IMR-90 (cell line): ENCODE measurements at regions not wholly inside any gene's neighbourhood (a gene's known extent, or its start where the extent isn't known, plus 50 kb on each side); places are given as distances from the start of the nearest gene placed in this dataset.

ENCODE experiments used
- ATAC-seq: fragments of 200-7000 bp; cut with Tn5 transposase; 2 replicates; pipeline ENCODE4 v1.9.1; 2020; ENCODE audit warnings: low read depth, mild to moderate bottlenecking, moderate library complexity
- BruUV-seq: library from RNA; stranded (reverse); fragments of 400-500 nt; replicated peaks from 2 replicates; lab custom pipeline; 2021; lab: Mats Ljungman, UMichigan
- CTCF ChIA-PET: fragments of 300-600 bp; formaldehyde crosslinking; extraction: SDS; loops from one replicate; lab custom pipeline; 2021; ENCODE audit warnings: antibody characterized with exemption; lab: Yijun Ruan, JAX
- POLR2A ChIA-PET: fragments of 300-600 bp; sonication (Branson Sonifier 250); formaldehyde crosslinking; loops from one replicate; lab custom pipeline; 2022; ENCODE audit warnings: antibody characterized with exemption; ENCODE audit not compliant: unreplicated experiment; lab: Charles Lee
- DNase-seq: peaks from one replicate; pipeline ENCODE4 v3.0.0; 2013
- H2AFZ ChIP-seq: replicated peaks from 2 replicates; pipeline ENCODE3; 2013; ENCODE audit warnings: low read length, mild to moderate bottlenecking; ENCODE audit not compliant: poor library complexity
- H2AK5ac ChIP-seq: 2 replicates; pipeline ENCODE4 v1.6.1; 2013; ENCODE audit warnings: low read depth, low read length, inconsistent platforms
- H2AK9ac ChIP-seq: replicated peaks from 2 replicates; pipeline ENCODE3; 2013; ENCODE audit warnings: mild to moderate bottlenecking, low read depth, low read length, moderate library complexity; ENCODE audit not compliant: poor library complexity
- H2BK120ac ChIP-seq: 2 replicates; pipeline ENCODE4 v1.6.1; 2013; ENCODE audit warnings: low read depth, low read length, inconsistent platforms
- H2BK15ac ChIP-seq: 3 replicates; pipeline ENCODE4 v1.6.1; 2013; ENCODE audit warnings: low read depth, low read length, inconsistent platforms
- H2BK20ac ChIP-seq: 2 replicates; pipeline ENCODE4 v1.6.1; 2013; ENCODE audit warnings: low read depth, mild to moderate bottlenecking, inconsistent platforms, low read length, moderate library complexity
- H2BK5ac ChIP-seq: 2 replicates; pipeline ENCODE4 v1.6.1; 2013; ENCODE audit warnings: mild to moderate bottlenecking, low read depth, low read length, inconsistent platforms; ENCODE audit not compliant: poor library complexity, severe bottlenecking
- H3K14ac ChIP-seq: replicated peaks from 2 replicates; pipeline ENCODE4 v1.6.1; 2013; ENCODE audit warnings: low read depth, low read length, inconsistent platforms
- H3K18ac ChIP-seq: 2 replicates; pipeline ENCODE4 v1.6.1; 2013; ENCODE audit warnings: low read depth, low read length, control low read depth
- H3K23ac ChIP-seq: 2 replicates; pipeline ENCODE4 v1.6.1; 2013; ENCODE audit warnings: low read depth, low read length, inconsistent platforms
- H3K27ac ChIP-seq: 2 replicates; pipeline ENCODE4 v1.5.1; 2013; ENCODE audit warnings: mild to moderate bottlenecking, control low read depth, low read length; ENCODE audit not compliant: insufficient read depth
- H3K27me3 ChIP-seq: 2 replicates; pipeline ENCODE4 v1.6.1; 2013; ENCODE audit warnings: low read length; ENCODE audit not compliant: control insufficient read depth, insufficient read depth
- H3K36me3 ChIP-seq: 2 replicates; pipeline ENCODE4 v1.6.1; 2013; ENCODE audit warnings: low read length, mixed read lengths; ENCODE audit not compliant: control insufficient read depth, insufficient read depth
- H3K4ac ChIP-seq: 2 replicates; pipeline ENCODE4 v1.6.1; 2013; ENCODE audit warnings: low read depth, low read length, inconsistent platforms
- H3K4me1 ChIP-seq: 2 replicates; pipeline ENCODE4 v1.6.1; 2013; ENCODE audit warnings: low read length, mixed read lengths; ENCODE audit not compliant: control insufficient read depth, insufficient read depth
- H3K4me2 ChIP-seq: 2 replicates; pipeline ENCODE4 v1.6.1; 2013; ENCODE audit warnings: low read depth, mild to moderate bottlenecking, control low read depth, low read length, moderate library complexity
- H3K4me3 ChIP-seq: 2 replicates; pipeline ENCODE4 v1.5.1; 2013; ENCODE audit warnings: low read depth, mild to moderate bottlenecking, control low read depth, low read length, moderate library complexity; ENCODE audit not compliant: insufficient read depth
- H3K56ac ChIP-seq: 2 replicates; pipeline ENCODE4 v1.6.1; 2013; ENCODE audit warnings: low read length, inconsistent platforms; ENCODE audit not compliant: insufficient read depth; ENCODE audit errors: extremely low read depth
- H3K79me1 ChIP-seq, 2 experiments: 2 replicates each; pipeline ENCODE4 v1.6.1; 2013; ENCODE audit warnings: low read length in 2 of 2, inconsistent platforms in 1 of 2, low read depth in 1 of 2
- H3K9ac ChIP-seq: 2 replicates; pipeline ENCODE4 v1.6.1; 2013; ENCODE audit warnings: low read depth, low read length, control low read depth
- H3K9me1 ChIP-seq: 2 replicates; pipeline ENCODE4 v1.6.1; 2013; ENCODE audit warnings: low read length, inconsistent platforms; ENCODE audit not compliant: insufficient read depth
- H3K9me3 ChIP-seq: 2 replicates; pipeline ENCODE4 v1.6.1; 2013; ENCODE audit warnings: low read length; ENCODE audit not compliant: control insufficient read depth, insufficient read depth
- H4K20me1 ChIP-seq: 2 replicates; pipeline ENCODE4 v1.6.1; 2013; ENCODE audit warnings: low read length, inconsistent platforms; ENCODE audit not compliant: insufficient read depth
- H4K5ac ChIP-seq: 2 replicates; pipeline ENCODE4 v1.6.1; 2013; ENCODE audit warnings: mild to moderate bottlenecking, low read depth, low read length, control low read depth
- H4K8ac ChIP-seq, 2 experiments: 2 replicates each; pipeline ENCODE4 v1.6.1; 2013; ENCODE audit warnings: low read depth in 2 of 2, low read length in 2 of 2, control low read depth in 1 of 2, inconsistent platforms in 1 of 2
- H4K91ac ChIP-seq: 2 replicates; pipeline ENCODE4 v1.6.1; 2013; ENCODE audit warnings: low read depth, low read length, inconsistent platforms; ENCODE audit not compliant: insufficient read depth
- NFE2L2 ChIP-seq: fragments of 150-350 bp; IDR thresholded peaks from 2 replicates; pipeline ENCODE4 v1.6.1; 2016; ENCODE audit warnings: low read depth, mild to moderate bottlenecking, low read length
- RFX5 ChIP-seq: IDR thresholded peaks from 2 replicates; pipeline ENCODE4 v1.8.0; 2012; ENCODE audit warnings: low read depth, mild to moderate bottlenecking, low read length, moderate library complexity
- WGBS, 2 experiments: methylation state at CpG; one replicate each; pipeline versions ENCODE4 v1.1.5 to v1.1.7; 2013; ENCODE audit warnings: missing lambda C conversion rate in 2 of 2; ENCODE audit not compliant: insufficient read length in 1 of 2; ENCODE audit errors: extremely low coverage in 2 of 2; 5-methylcytosine and 5-hydroxymethylcytosine counted together
- dilution Hi-C: fragments of 300-500 bp; cut with HindIII; formaldehyde crosslinking; loops from one replicate; pipeline ENCODE4 v1.14.3; 2018; ENCODE audit warnings: low sequenced_read_pairs; ENCODE audit not compliant: unreplicated experiment
- in situ Hi-C: fragments of 300-500 bp; cut with MboI; formaldehyde crosslinking; loops from 3 replicates; pipeline ENCODE4 v1.14.3; 2019; ENCODE audit warnings: low sequenced_read_pairs, inconsistent platforms, mixed read lengths
- intact Hi-C: fragments of 100-400 bp; cut with micrococcal nuclease; formaldehyde crosslinking; loops from 2 replicates; pipeline ENCODE4 v1.10.0; 2022
- TF ChIP-seq, protein P1 (sequence below): fragments of 150-350 bp; IDR thresholded peaks from 2 replicates; pipeline ENCODE4 v1.6.1; 2016; ENCODE audit warnings: low read depth, mild to moderate bottlenecking, low read length, moderate library complexity, borderline replicate concordance

DNA sequence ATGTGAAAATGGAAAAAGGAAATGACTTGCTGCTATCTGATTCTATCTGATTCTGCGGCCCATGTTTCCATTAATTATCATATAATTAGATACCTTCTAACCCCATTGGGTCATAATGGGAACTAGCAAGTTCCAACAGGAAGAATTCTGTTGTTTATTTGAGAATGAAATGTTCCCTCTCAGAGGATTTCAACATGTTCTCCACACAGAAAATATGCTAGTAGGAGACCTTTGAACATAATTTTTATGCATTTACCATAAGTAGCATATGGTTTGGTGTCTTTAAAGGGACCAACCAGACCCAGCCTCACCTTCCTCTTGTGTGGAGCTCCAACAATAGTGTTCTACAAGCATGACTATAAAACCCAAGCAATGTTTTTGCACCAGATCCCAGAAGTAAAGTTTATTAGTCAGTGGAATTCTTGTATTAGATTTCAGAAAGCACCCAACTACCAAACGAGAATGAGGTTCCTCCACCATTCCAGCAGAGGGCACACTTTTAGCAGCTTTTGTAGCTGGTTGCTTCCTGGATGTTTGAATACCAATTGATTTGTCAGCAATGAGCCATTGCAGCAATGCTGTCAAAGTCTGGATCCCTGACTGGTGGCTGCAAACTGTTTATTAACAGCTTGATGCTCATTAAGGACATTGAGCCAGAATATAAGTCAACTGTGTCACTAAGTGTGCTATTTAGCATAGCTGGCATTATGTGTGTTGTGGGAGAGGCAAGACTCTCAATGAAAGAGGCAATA is 143.6 kb upstream of the GJE1 start (continued):
- TF ChIP-seq, protein P1, sequence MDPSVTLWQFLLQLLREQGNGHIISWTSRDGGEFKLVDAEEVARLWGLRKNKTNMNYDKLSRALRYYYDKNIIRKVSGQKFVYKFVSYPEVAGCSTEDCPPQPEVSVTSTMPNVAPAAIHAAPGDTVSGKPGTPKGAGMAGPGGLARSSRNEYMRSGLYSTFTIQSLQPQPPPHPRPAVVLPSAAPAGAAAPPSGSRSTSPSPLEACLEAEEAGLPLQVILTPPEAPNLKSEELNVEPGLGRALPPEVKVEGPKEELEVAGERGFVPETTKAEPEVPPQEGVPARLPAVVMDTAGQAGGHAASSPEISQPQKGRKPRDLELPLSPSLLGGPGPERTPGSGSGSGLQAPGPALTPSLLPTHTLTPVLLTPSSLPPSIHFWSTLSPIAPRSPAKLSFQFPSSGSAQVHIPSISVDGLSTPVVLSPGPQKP, result no peak
- no peak for TF ChIP-seq RFX5

DNA sequence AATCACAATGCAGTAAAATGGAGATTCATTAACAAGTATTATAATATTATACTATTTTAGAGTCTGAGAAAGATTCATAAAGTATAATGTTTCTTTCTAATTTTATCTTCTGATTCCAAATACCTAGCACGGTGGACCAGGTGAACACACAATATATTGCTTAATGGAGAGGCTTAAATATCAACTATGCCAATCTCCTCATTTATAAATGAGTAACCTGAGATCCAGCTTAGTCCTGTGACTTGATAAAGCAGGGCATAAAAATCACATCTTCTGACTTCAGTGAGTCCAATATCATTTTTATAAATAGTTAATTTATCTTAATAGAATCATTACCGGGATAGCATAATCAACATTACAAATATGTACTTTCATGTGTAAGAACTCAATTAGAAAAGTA is 144.4 kb upstream of the GJE1 start:
- ChIA-PET CTCF (interaction anchor here (1.2 kb wide), 1 partner anchor 23 kb away, joined by 5 read pairs; no protein-coding TSS in a partner anchor), POLR2A (no interaction called here)
- Histone ChIP-seq H3K27ac (no peak overlapping the region), H3K23ac (no peak overlapping the region), H3K9ac (no peak overlapping the region), H4K8ac (no peak overlapping the region), H2BK15ac (no peak overlapping the region), H3K36me3 (no peaks in the 10 kb centered on the region), H3K9me1 (peaks cover 2% of the 10 kb centered on the region; the same call in 1 of the 2 replicates), H3K56ac (no peak overlapping the region), H3K9me3 (no peaks in the 10 kb centered on the region), H4K91ac (no peak overlapping the region), H2AFZ (no peak overlapping the region), H2AK9ac (no peak overlapping the region), H2AK5ac (no peak overlapping the region), H4K20me1 (no peaks in the 10 kb centered on the region), H3K4me1 (peaks cover 2% of the 10 kb centered on the region; the same call in 1 of the 2 replicates), H3K79me1 (peaks cover 0 to 3% of the 10 kb centered on the region in 2 experiments; a peak in 1 of 4 replicates), H3K27me3 (no peaks in the 10 kb centered on the region), H3K14ac (no peak overlapping the region), H3K4me3 (no peak overlapping the region), H2BK120ac (no peak overlapping the region), H3K4me2 (no peak overlapping the region), H4K5ac (no peak overlapping the region), H3K18ac (no peak overlapping the region), H3K4ac (no peak overlapping the region), H2BK20ac (no peak overlapping the region), H2BK5ac (no peak overlapping the region)
- no peak for TF ChIP-seq NFE2L2
- dilution Hi-C loops (no loop called here), intact Hi-C loops (loop anchor here (5.0 kb wide), 1 partner anchor 219 kb away; no protein-coding TSS in a partner anchor), in situ Hi-C loops (loop anchor here (5.0 to 10.0 kb wide), 2 partner anchors 54 to 116 kb away; no protein-coding TSS in a partner anchor)
- no CpG with 5 or more reads among the region's 2 CpGs for WGBS, 2 experiments
- BruUV-seq, result no TSS peak
- DNase-seq (no peak), ATAC-seq (no peak)
